Common myeloid progenitor, CD34-positive (primary cell): ENCODE measurements at regions not wholly inside any gene's neighbourhood (a gene's known extent, or its start where the extent isn't known, plus 50 kb on each side); places are given as distances from the start of the nearest gene placed in this dataset.
"Not testable (repeated sequence)": the region's sequence is repeated elsewhere in the genome, so short reads cannot be mapped to it uniquely, and the experiment has no call there.

Experiments
- CTCF ChIA-PET: fragments of 350-600 bp; sonication (Branson Sonifier 250); formaldehyde crosslinking; loops from one replicate; lab custom pipeline; 2021; ENCODE audit warnings: antibody characterized with exemption; lab: Charles Lee
- POLR2A ChIA-PET: fragments of 350-600 bp; sonication (Branson Sonifier 250); formaldehyde crosslinking; loops from one replicate; lab custom pipeline; 2021; ENCODE audit warnings: antibody characterized with exemption; lab: Charles Lee
- DNase-seq, 3 donors: peaks; one replicate each; pipeline versions ENCODE4 v3.0.0 to v3.0.0-alpha.2; 2013
- H3K27ac ChIP-seq, 2 experiments: 1 replicate in 1 of 2; 2 replicates in 1 of 2; pipeline ENCODE4 v1.7.0; 2013; ENCODE audit warnings: inconsistent platforms in 2 of 2, low read length in 2 of 2, mild to moderate bottlenecking in 2 of 2, low read depth in 1 of 2, moderate library complexity in 1 of 2; ENCODE audit not compliant: severe bottlenecking in 2 of 2, insufficient read depth in 1 of 2, poor library complexity in 1 of 2
- H3K27me3 ChIP-seq, 5 experiments: replicated peaks in 2 of 5; 1 replicate in 3 of 5; 2 replicates in 2 of 5; pipeline versions ENCODE4 v1.6.1 to v1.7.0; 2013; ENCODE audit warnings: low read length in 4 of 5, mild to moderate bottlenecking in 2 of 5, moderate library complexity in 2 of 5, inconsistent platforms in 1 of 5; ENCODE audit not compliant: insufficient read depth in 5 of 5, control insufficient read depth in 4 of 5
- H3K36me3 ChIP-seq, 4 experiments: 1 replicate in 2 of 4; 2 replicates in 2 of 4; pipeline versions ENCODE4 v1.6.1 to v1.7.0; 2013; ENCODE audit warnings: low read length in 3 of 4, control low read depth in 1 of 4, mild to moderate bottlenecking in 1 of 4; ENCODE audit not compliant: control insufficient read depth in 4 of 4, insufficient read depth in 4 of 4
- H3K4me1 ChIP-seq, 4 experiments: 1 replicate in 3 of 4; 2 replicates in 1 of 4; pipeline versions ENCODE4 v1.6.1 to v1.7.1; 2013; ENCODE audit warnings: low read length in 3 of 4, mild to moderate bottlenecking in 3 of 4, control low read depth in 1 of 4, inconsistent platforms in 1 of 4, moderate library complexity in 1 of 4; ENCODE audit not compliant: control insufficient read depth in 4 of 4, insufficient read depth in 4 of 4; ENCODE audit errors: control extremely low read depth in 1 of 4
- H3K4me3 ChIP-seq, 7 experiments: 1 replicate in 4 of 7; 2 replicates in 3 of 7; pipeline versions ENCODE4 v1.5.1 to v1.7.0; 2013; ENCODE audit warnings: mild to moderate bottlenecking in 7 of 7, low read length in 6 of 7, moderate library complexity in 6 of 7, inconsistent platforms in 2 of 7, low read depth in 2 of 7, control low read depth in 1 of 7; ENCODE audit not compliant: insufficient read depth in 4 of 7, control insufficient read depth in 1 of 7; ENCODE audit errors: extremely low read depth in 1 of 7
- H3K9me3 ChIP-seq, 5 experiments: 1 replicate in 4 of 5; 2 replicates in 1 of 5; pipeline versions ENCODE4 v1.6.1 to v1.7.1; 2013; ENCODE audit warnings: low read length in 4 of 5, mild to moderate bottlenecking in 2 of 5, inconsistent platforms in 1 of 5, low read depth in 1 of 5, moderate library complexity in 1 of 5; ENCODE audit not compliant: control insufficient read depth in 4 of 5, insufficient read depth in 2 of 5; ENCODE audit errors: control extremely low read depth in 1 of 5
- WGBS: methylation state at CpG from one replicate; pipeline ENCODE4 v1.1.5; 2013; ENCODE audit not compliant: insufficient coverage; 5-methylcytosine and 5-hydroxymethylcytosine counted together

DNA sequence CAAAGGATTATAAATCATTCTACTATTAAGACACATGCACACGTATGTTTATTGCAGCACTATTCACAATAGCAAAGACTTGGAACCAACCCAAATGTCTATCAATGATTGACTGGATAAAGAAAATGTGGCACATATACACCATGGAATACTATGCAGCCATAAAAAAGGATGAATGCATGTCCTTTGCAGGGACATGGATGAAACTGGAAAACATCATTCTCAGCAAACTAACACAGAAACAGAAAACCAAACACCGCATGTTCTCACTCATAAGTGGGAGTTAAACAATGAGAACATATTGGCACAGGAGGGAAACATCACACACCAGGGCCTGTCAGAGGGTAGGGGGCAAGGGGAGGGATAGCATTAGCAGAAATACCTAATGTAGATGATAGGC lies 646.7 kb upstream of the ARRDC3 start:
- POLR2A ChIA-PET, DNase-seq, H3K27ac ChIP-seq, H3K4me1 ChIP-seq, H3K4me3 ChIP-seq, H3K36me3 ChIP-seq, H3K27me3 ChIP-seq, H3K9me3 ChIP-seq: not testable (repeated sequence)
- CTCF ChIA-PET: interaction anchor here (0.6 kb wide), 1 partner anchor 342 kb away, joined by 4 read pairs; no protein-coding TSS in a partner anchor
- 100% methylated on average over 2 of the region's 2 CpGs for WGBS

DNA sequence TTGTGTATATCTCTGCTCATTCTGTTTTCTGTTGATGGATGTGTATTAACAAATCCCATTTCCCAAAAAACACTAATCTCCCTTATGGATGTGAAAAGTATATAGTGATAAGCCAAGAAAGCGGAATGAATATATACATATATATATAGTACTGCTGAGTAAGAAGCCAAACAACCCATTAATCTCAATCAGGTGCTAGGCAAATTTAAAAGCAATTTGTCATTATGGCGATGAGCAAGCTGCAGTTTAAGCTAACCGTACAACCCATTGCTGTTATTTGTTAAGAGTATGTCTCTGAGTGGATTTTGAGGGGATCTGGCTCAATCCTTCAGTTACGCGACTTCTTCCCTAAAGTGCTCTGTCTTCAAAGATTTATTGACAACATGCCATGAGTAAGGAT lies 640.4 kb upstream of the ARRDC3 start:
- no peaks in the 10 kb centered on the region for H3K27me3 ChIP-seq
- H3K4me1 ChIP-seq: no peaks in the 10 kb centered on the region
- no peaks in the 10 kb centered on the region for H3K36me3 ChIP-seq
- no peaks in the 10 kb centered on the region for H3K9me3 ChIP-seq
- no peak overlapping the region for H3K4me3 ChIP-seq
- no peak for DNase-seq
- 95% methylated on average over 4 of the region's 5 CpGs for WGBS
- ChIA-PET CTCF (no interaction called here), POLR2A (no interaction called here)
- H3K27ac ChIP-seq: no peak overlapping the region

DNA sequence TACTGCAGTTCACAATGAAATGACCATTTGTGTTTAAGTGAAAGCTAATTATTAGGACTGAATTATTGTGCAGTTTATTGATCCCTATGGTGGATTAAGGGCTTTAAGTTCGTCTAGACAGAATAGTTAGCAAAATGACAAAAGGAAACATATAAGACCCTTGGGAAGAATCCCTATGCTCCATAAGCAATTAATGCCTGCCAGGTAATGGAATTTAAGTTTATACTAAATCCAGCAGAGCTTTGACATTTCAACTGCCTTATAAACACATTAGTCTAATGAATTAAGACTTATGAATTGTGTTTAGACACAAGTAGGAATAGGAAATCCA lies 640.0 kb upstream of the ARRDC3 start:
- CTCF ChIA-PET: no interaction called here
- POLR2A ChIA-PET: no interaction called here
- Histone ChIP-seq H3K4me3 (no peak overlapping the region), H3K9me3 (no peaks in the 10 kb centered on the region), H3K27me3 (no peaks in the 10 kb centered on the region), H3K36me3 (no peaks in the 10 kb centered on the region), H3K27ac (no peak overlapping the region), H3K4me1 (no peaks in the 10 kb centered on the region)
- DNase-seq: no peak
- 100% methylated on average over 1 of the region's 1 CpG for WGBS

DNA sequence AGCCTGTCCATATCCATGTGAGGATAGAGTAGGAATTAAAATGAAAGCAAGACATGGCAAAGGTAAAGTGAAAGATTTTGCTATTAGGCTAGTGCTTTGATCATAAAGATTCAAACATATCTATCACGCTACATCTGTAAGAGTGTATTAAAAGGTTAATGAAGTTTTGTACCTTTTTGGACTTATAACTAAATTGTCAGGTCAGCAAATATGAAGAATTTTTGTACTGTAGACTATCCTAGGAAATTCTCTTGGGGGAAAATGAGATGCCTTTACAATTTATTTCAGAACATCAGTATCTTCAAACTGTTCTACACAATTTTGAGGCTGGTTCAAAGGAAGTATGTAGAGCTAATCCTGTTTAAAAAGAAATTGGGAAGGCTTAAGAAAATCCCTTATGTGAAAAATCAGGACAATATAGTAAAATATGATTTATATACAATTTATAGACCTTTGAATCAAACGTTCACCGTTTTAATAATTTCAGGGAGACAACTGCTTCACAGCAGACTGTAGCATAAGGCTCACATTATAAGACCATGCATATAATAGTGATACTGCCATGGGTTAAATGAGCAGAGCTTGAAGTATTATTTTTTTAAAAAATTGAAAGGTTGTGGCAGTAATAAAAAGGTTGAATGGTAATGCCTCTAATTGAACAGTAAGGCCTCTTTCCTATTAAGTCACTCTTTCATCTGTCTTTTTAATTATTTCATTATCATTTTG lies 639.5 kb upstream of the ARRDC3 start:
- Histone ChIP-seq H3K9me3 (no peaks in the 10 kb centered on the region), H3K27me3 (no peaks in the 10 kb centered on the region), H3K4me1 (no peaks in the 10 kb centered on the region), H3K27ac (no peak overlapping the region), H3K36me3 (no peaks in the 10 kb centered on the region), H3K4me3 (no peak overlapping the region)
- no CpG with 5 or more reads among the region's 3 CpGs for WGBS
- ChIA-PET CTCF (no interaction called here), POLR2A (no interaction called here)
- no peak for DNase-seq

DNA sequence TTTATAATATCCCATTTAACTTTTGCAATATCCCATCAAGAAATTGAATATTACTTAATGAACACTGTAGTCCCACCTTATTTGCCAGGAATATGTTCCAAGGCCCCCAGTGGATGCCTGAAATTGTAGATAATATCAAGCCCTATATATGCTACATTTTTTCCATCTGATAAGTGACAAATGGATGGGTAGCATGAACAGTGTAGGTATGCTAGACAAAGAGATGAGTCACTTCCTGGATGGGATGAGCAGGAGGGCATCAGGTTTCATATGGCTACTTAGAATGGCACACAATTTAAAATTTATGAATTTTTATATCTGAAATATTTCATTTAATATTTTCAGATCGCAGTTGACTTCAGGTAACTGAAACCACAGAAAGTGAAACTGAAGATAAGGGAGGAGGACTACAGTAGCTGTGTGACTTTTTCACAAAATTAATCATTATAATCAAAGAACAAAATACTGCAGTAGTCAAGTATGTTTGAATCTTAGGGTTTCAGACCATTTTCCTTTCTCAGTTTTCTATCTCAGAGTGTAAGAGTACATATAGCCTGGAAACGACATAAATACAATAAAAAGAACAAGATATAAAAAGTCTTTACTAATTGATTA lies 636.4 kb upstream of the ARRDC3 start:
- no peaks in the 10 kb centered on the region for H3K9me3 ChIP-seq
- no peak for DNase-seq
- no CpG with 5 or more reads among the region's 2 CpGs for WGBS
- ChIA-PET POLR2A (no interaction called here), CTCF (no interaction called here)
- H3K36me3 ChIP-seq: no peaks in the 10 kb centered on the region
- no peaks in the 10 kb centered on the region for H3K4me1 ChIP-seq
- H3K27me3 ChIP-seq: no peaks in the 10 kb centered on the region
- no peak overlapping the region for H3K4me3 ChIP-seq
- no peak overlapping the region for H3K27ac ChIP-seq

DNA sequence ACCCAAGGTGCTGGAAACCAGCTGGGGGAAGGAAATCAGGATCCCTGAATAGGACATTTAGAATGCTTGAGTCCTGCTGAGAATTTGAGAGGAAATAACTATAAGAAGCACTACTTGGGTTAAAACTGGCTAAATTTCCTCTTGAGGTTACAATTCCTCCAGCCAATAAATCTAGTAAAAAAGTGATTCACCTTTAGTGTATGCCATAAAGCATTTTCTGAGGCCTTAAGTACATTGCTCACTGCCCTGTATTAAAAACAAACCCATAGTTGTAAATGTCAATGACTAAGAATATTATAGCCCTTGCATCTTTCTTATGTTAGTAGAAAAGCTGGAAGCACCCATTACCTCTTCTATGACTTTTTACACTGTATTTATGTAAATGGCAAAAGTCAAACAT lies 634.7 kb upstream of the ARRDC3 start:
- H3K4me3 ChIP-seq: no peak overlapping the region
- no peak overlapping the region for H3K27ac ChIP-seq
- no peaks in the 10 kb centered on the region for H3K9me3 ChIP-seq
- H3K36me3 ChIP-seq: no peaks in the 10 kb centered on the region
- H3K4me1 ChIP-seq: no peaks in the 10 kb centered on the region
- H3K27me3 ChIP-seq: no peaks in the 10 kb centered on the region
- CTCF ChIA-PET: interaction anchor here (1.0 kb wide), 1 partner anchor 11 kb away, joined by 3 read pairs; no protein-coding TSS in a partner anchor
- POLR2A ChIA-PET: no interaction called here
- DNase-seq: no peak

DNA sequence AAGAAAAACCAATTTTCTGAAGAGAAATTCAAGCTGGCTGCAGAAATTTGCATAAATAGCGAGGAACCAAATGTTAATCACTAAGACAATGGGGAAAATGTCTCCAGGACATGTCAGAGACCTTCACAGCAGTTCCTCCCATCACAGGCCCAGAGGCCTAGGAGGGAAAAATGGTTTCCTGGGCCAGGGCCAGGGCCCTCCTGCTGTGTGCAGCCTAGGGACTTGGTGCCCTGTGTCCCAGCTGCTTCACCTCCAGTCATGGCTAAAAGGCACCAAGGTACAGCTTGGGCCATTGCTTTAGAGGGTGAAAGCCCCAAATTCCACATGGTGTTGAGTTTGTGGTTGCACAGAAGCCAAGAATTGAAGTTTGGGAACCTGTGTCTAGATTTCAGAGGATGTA lies 628.7 kb upstream of the ARRDC3 start:
- H3K4me1 ChIP-seq: not testable (repeated sequence)

More for the DNA sequence above, 628.7 kb upstream of the ARRDC3 start:
- H3K9me3 ChIP-seq, CTCF ChIA-PET, H3K27me3 ChIP-seq, DNase-seq, H3K36me3 ChIP-seq, POLR2A ChIA-PET, H3K4me3 ChIP-seq, H3K27ac ChIP-seq: not testable (repeated sequence)
- WGBS: 100% methylated on average over 1 of the region's 1 CpG
